Lower lobe of right lung (tissue), 2 donors: ENCODE measurements at regions not wholly inside any gene's neighbourhood (a gene's known extent, or its start where the extent isn't known, plus 50 kb on each side); places are given as distances from the start of the nearest gene placed in this dataset.

Source experiments
- ATAC-seq, 2 donors: fragments of 200-7000 bp; cut with Tn5 transposase; one replicate each; pipeline ENCODE4 v1.9.1; 2020 to 2022; ENCODE audit warnings: mild to moderate bottlenecking in 2 of 2, moderate library complexity in 2 of 2
- DNase-seq: peaks from one replicate; pipeline ENCODE4 v3.0.0-alpha.2; 2020
- H3K27ac ChIP-seq: fragments of 200-600 bp; one replicate; pipeline ENCODE4 v1.8.0; 2022
- H3K27me3 ChIP-seq: fragments of 200-600 bp; one replicate; pipeline ENCODE4 v1.8.0; 2022; ENCODE audit warnings: low read depth
- H3K36me3 ChIP-seq: fragments of 200-600 bp; one replicate; pipeline ENCODE4 v1.8.0; 2022; ENCODE audit warnings: mild to moderate bottlenecking
- H3K4me1 ChIP-seq: fragments of 200-600 bp; one replicate; pipeline ENCODE4 v1.8.0; 2022
- H3K4me3 ChIP-seq: fragments of 200-600 bp; one replicate; pipeline ENCODE4 v1.8.0; 2022; ENCODE audit warnings: mild to moderate bottlenecking
- H3K9me3 ChIP-seq: fragments of 200-600 bp; one replicate; pipeline ENCODE4 v1.8.0; 2022
- CTCF ChIP-seq: fragments of 200-600 bp; IDR thresholded peaks from one replicate; pipeline ENCODE4 v1.8.0; 2022; ENCODE audit warnings: antibody characterized with exemption, mild to moderate bottlenecking
- intact Hi-C: fragments of 100-400 bp; cut with DNase I; formaldehyde crosslinking; loops from one replicate; pipeline ENCODE4 v1.11.0; 2022
- donor health status: DM: no; HTN: yes; CAD: no; lungs with severe emphysema.

- intact Hi-C loops: no loop called here
- TF ChIP-seq CTCF: no peak
These were observed 342.9 kb upstream of the ADGRL3 start for GRCh38 chr4:60857130-60857753.

GRCh38 chr4:60863442-60863841 lies 336.7 kb upstream of the ADGRL3 start:
- no peaks in the 10 kb centered on the region for H3K27me3 ChIP-seq
- H3K27ac ChIP-seq: no peak overlapping the region
- intact Hi-C loops: no loop called here
- no peaks in the 10 kb centered on the region for H3K4me1 ChIP-seq
- ATAC-seq: no peak
- no peak for TF ChIP-seq CTCF
- no peaks in the 10 kb centered on the region for H3K9me3 ChIP-seq
- DNase-seq: no peak
- H3K36me3 ChIP-seq: no peaks in the 10 kb centered on the region
- H3K4me3 ChIP-seq: no peak overlapping the region

More at GRCh38 chr4:60857130-60857753, 342.9 kb upstream of the ADGRL3 start:
- Histone ChIP-seq H3K9me3 (peaks cover 10% of the 10 kb centered on the region), H3K4me3 (no peak overlapping the region), H3K27ac (no peak overlapping the region), H3K4me1 (no peaks in the 10 kb centered on the region), H3K27me3 (no peaks in the 10 kb centered on the region), H3K36me3 (no peaks in the 10 kb centered on the region)
- ATAC-seq (no peak), DNase-seq (no peak)

GRCh38 chr4:60865273-60865672 lies 334.9 kb upstream of the ADGRL3 start:
- TF ChIP-seq CTCF: peak; percentile 16
- H3K27me3 ChIP-seq: no peaks in the 10 kb centered on the region
- no peaks in the 10 kb centered on the region for H3K9me3 ChIP-seq
- no peak overlapping the region for H3K27ac ChIP-seq
- H3K36me3 ChIP-seq: no peaks in the 10 kb centered on the region
- intact Hi-C loops: no loop called here
- no peaks in the 10 kb centered on the region for H3K4me1 ChIP-seq
- DNase-seq (no peak), ATAC-seq (no peak)
- H3K4me3 ChIP-seq: no peak overlapping the region

DNA sequence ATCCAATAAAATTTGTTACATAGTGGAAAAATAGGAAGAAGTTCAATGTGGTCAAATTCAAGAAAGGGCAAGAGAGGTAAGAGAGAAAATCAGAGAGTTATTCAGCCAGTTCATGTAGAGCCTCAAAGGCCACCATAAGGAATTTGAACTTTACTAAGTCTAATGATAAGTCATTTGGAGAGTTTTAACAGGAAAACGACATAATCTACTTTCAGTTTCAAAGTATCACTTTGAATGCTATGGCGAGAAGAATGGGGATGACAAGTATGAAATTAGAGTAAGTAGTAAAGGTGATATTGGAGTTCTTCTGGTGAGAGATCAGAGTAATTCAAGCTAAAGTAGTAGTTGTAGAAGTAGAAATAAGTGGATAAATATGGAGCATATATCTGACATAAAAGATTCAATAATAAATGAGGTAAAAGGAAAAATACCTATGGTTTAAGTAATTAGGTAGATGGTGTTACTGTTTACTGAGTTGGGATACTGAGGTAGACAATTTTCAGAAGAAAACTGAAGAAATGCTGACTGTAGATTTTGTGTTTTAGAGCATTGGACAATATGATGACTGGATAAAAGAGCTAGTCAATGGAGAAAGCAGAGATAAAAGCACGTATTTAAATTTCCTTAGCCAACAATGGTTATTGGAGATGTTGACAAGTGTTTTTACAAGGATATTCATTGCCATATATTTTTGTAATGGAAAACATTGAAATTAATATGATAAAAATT lies 331.7 kb upstream of the ADGRL3 start:
- Histone ChIP-seq H3K4me1 (no peaks in the 10 kb centered on the region), H3K36me3 (no peaks in the 10 kb centered on the region), H3K27ac (no peak overlapping the region), H3K4me3 (no peak overlapping the region), H3K27me3 (no peaks in the 10 kb centered on the region), H3K9me3 (no peaks in the 10 kb centered on the region)
- no peak for TF ChIP-seq CTCF
- intact Hi-C loops: no loop called here
- no peak for DNase-seq
- no peak for ATAC-seq

DNA sequence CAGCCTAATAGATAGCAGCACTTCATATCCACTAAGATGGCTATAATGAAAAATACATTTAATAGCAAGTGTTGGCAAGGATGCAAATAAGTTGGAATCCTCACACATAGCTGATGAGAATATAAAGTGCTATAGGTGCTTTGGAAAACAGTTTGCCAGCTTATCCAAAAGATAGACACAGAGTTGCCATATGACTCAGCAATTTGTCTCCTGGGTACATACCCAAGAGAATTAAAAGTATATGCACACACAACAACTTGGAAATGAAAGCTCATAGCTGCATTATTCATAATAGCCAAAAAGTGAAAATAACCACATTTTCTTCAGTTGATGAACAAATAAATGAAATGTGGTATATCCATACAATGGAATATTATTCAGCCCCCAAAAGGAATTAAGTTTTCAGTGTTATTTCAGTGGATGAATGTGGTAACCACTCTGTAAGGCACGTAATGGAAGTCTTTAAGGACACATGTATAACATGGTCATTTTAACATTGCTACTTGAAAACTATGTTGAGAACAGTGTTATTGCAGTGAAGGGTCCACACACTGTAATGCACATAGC lies 320.9 kb upstream of the ADGRL3 start:
- Histone ChIP-seq H3K36me3 (no peaks in the 10 kb centered on the region), H3K27ac (no peak overlapping the region), H3K27me3 (no peaks in the 10 kb centered on the region), H3K4me3 (no peak overlapping the region), H3K4me1 (no peaks in the 10 kb centered on the region), H3K9me3 (peaks cover 7% of the 10 kb centered on the region)
- ATAC-seq: no peak
- intact Hi-C loops: no loop called here
- DNase-seq: no peak
- no peak for TF ChIP-seq CTCF
